Kidney capillary endothelial cell (primary cell): ENCODE measurements at regions not wholly inside any gene's neighbourhood (a gene's known extent, or its start where the extent isn't known, plus 50 kb on each side); places are given as distances from the start of the nearest gene placed in this dataset.

ENCODE experiments used
- DNase-seq: peaks from one replicate; pipeline ENCODE4 v3.0.0-alpha.2; 2018; ENCODE audit warnings: low spot score

- no peak for DNase-seq
These were observed 145.4 kb upstream of the C1orf174 start for GRCh38 chr1:4045397-4046010.

GRCh38 chr1:4046836-4047461, 146.9 kb upstream of the C1orf174 start:
- DNase-seq = no peak

- no peak for DNase-seq
These were observed 147.6 kb upstream of the C1orf174 start for GRCh38 chr1:4047666-4048065.

- DNase-seq = no peak
These were observed 148.0 kb upstream of the C1orf174 start for GRCh38 chr1:4048076-4048475.

GRCh38 chr1:4048921-4049320, 148.8 kb upstream of the C1orf174 start:
- no peak for DNase-seq

- DNase-seq = no peak
These were observed 150.9 kb upstream of the C1orf174 start for GRCh38 chr1:4050998-4051397.

GRCh38 chr1:4052657-4053056, 152.6 kb upstream of the C1orf174 start:
- DNase-seq = no peak

- DNase-seq = no peak
These were observed 153.2 kb upstream of the C1orf174 start for GRCh38 chr1:4053160-4053748.

- no peak for DNase-seq
These were observed 153.7 kb upstream of the C1orf174 start for GRCh38 chr1:4053774-4054173.

GRCh38 chr1:4055294-4055967, 155.4 kb upstream of the C1orf174 start:
- DNase-seq = no peak

GRCh38 chr1:4056422-4056821, 156.3 kb upstream of the C1orf174 start:
- no peak for DNase-seq

- no peak for DNase-seq
These were observed 156.9 kb upstream of the C1orf174 start for GRCh38 chr1:4056989-4057388.

- no peak for DNase-seq
These were observed 157.5 kb upstream of the C1orf174 start for GRCh38 chr1:4057603-4058002.

- no peak for DNase-seq
These were observed 158.1 kb upstream of the C1orf174 start for GRCh38 chr1:4058122-4058521.

GRCh38 chr1:4058706-4059105, 158.6 kb upstream of the C1orf174 start:
- DNase-seq = no peak

GRCh38 chr1:4059270-4059669, 159.2 kb upstream of the C1orf174 start:
- no peak for DNase-seq

- DNase-seq = no peak
These were observed 160.8 kb upstream of the C1orf174 start for GRCh38 chr1:4060850-4061249.

- DNase-seq = no peak
These were observed 161.5 kb upstream of the C1orf174 start for GRCh38 chr1:4061521-4062031.

- no peak for DNase-seq
These were observed 162.0 kb upstream of the C1orf174 start for GRCh38 chr1:4062041-4062440.

GRCh38 chr1:4062560-4062959, 162.5 kb upstream of the C1orf174 start:
- no peak for DNase-seq

- DNase-seq = no peak
These were observed 162.9 kb upstream of the C1orf174 start for GRCh38 chr1:4062992-4063391.

GRCh38 chr1:4063516-4063915, 163.4 kb upstream of the C1orf174 start:
- no peak for DNase-seq
